Cerebellar cortex (tissue), 1 donor: ENCODE measurements at regions not wholly inside any gene's neighbourhood (a gene's known extent, or its start where the extent isn't known, plus 50 kb on each side); places are given as distances from the start of the nearest gene placed in this dataset.

ENCODE experiments used
- DNase-seq: peaks from one replicate; pipeline ENCODE4 v3.0.0-alpha.2; 2015; ENCODE audit warnings: low spot score

GRCh38 chr2:145015561-145015960, 495.6 kb upstream of the ZEB2 start:
- DNase-seq: no peak

GRCh38 chr2:145012806-145013205, 492.9 kb upstream of the ZEB2 start:
- DNase-seq: no peak

GRCh38 chr2:145012214-145012670, 492.3 kb upstream of the ZEB2 start:
- DNase-seq: no peak

GRCh38 chr2:145010635-145011034, 490.7 kb upstream of the ZEB2 start:
- DNase-seq: no peak

GRCh38 chr2:145007960-145008263, 488.0 kb upstream of the ZEB2 start:
- no peak for DNase-seq

GRCh38 chr2:145007093-145007959, 487.4 kb upstream of the ZEB2 start:
- no peak for DNase-seq

GRCh38 chr2:145002624-145003023, 482.7 kb upstream of the ZEB2 start:
- DNase-seq: no peak

GRCh38 chr2:145000376-145000775, 480.5 kb upstream of the ZEB2 start:
- DNase-seq: no peak

GRCh38 chr2:144999936-145000335, 480.0 kb upstream of the ZEB2 start:
- DNase-seq: no peak

- no peak for DNase-seq
Observed at GRCh38 chr2:144999071-144999875, 479.4 kb upstream of the ZEB2 start.

GRCh38 chr2:144998435-144998834, 478.5 kb upstream of the ZEB2 start:
- no peak for DNase-seq

- DNase-seq: no peak
Observed at GRCh38 chr2:144996225-144996795, 476.4 kb upstream of the ZEB2 start.

GRCh38 chr2:144995482-144995881, 475.6 kb upstream of the ZEB2 start:
- no peak for DNase-seq

GRCh38 chr2:144990661-144991060, 470.7 kb upstream of the ZEB2 start:
- DNase-seq: no peak

GRCh38 chr2:144989579-144990270, 469.8 kb upstream of the ZEB2 start:
- DNase-seq: no peak

GRCh38 chr2:144988591-144988990, 468.7 kb upstream of the ZEB2 start:
- no peak for DNase-seq

- no peak for DNase-seq
Observed at GRCh38 chr2:144986691-144987090, 466.8 kb upstream of the ZEB2 start.

- no peak for DNase-seq
Observed at GRCh38 chr2:144984038-144984437, 464.1 kb upstream of the ZEB2 start.

GRCh38 chr2:144983107-144983506, 463.2 kb upstream of the ZEB2 start:
- no peak for DNase-seq

GRCh38 chr2:144982481-144982880, 462.6 kb upstream of the ZEB2 start:
- no peak for DNase-seq

GRCh38 chr2:144975881-144976280, 456.0 kb upstream of the ZEB2 start:
- no peak for DNase-seq

GRCh38 chr2:144972676-144973075, 452.8 kb upstream of the ZEB2 start:
- no peak for DNase-seq
